ENCODE measurements at regions not wholly inside any gene's neighbourhood (a gene's known extent, or its start where the extent isn't known, plus 50 kb on each side); places are given as distances from the start of the nearest gene placed in this dataset.

GRCh38 chr2:78963881-78964280 is 61.6 kb upstream of the REG3G start:
- Histone ChIP-seq H3K36me3 (ENCODE audit: low read depth) (no peaks in the 10 kb centered on the region), H3K27me3 (ENCODE audit: insufficient read depth, poor library complexity, severe bottlenecking) (no peaks in the 10 kb centered on the region), H3K27ac (ENCODE audit: poor library complexity, severe bottlenecking) (no peak overlapping the region), H3K9me3 (ENCODE audit: severe bottlenecking) (no peaks in the 10 kb centered on the region), H3K4me1 (ENCODE audit: insufficient read depth, poor library complexity, severe bottlenecking) (no peaks in the 10 kb centered on the region), H3K4me3 (ENCODE audit: severe bottlenecking) (no peak overlapping the region)
- ATAC-seq (ENCODE audit: low read depth) (no peak), DNase-seq (ENCODE audit: low spot score) (no peak)
- TF ChIP-seq, protein P1, sequence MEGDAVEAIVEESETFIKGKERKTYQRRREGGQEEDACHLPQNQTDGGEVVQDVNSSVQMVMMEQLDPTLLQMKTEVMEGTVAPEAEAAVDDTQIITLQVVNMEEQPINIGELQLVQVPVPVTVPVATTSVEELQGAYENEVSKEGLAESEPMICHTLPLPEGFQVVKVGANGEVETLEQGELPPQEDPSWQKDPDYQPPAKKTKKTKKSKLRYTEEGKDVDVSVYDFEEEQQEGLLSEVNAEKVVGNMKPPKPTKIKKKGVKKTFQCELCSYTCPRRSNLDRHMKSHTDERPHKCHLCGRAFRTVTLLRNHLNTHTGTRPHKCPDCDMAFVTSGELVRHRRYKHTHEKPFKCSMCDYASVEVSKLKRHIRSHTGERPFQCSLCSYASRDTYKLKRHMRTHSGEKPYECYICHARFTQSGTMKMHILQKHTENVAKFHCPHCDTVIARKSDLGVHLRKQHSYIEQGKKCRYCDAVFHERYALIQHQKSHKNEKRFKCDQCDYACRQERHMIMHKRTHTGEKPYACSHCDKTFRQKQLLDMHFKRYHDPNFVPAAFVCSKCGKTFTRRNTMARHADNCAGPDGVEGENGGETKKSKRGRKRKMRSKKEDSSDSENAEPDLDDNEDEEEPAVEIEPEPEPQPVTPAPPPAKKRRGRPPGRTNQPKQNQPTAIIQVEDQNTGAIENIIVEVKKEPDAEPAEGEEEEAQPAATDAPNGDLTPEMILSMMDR (IDR thresholded peaks at IDR 0.05; ENCODE audit: poor library complexity, severe bottlenecking), result no peak

GRCh38 chr2:78967294-78967693 is 58.2 kb upstream of the REG3G start:
- no peaks in the 10 kb centered on the region for H3K9me3 ChIP-seq (ENCODE audit: severe bottlenecking)
- H3K4me1 ChIP-seq (ENCODE audit: insufficient read depth, poor library complexity, severe bottlenecking), result no peaks in the 10 kb centered on the region
- no peak for DNase-seq (ENCODE audit: low spot score)
- H3K27me3 ChIP-seq (ENCODE audit: insufficient read depth, poor library complexity, severe bottlenecking), result no peaks in the 10 kb centered on the region
- H3K36me3 ChIP-seq (ENCODE audit: low read depth), result no peaks in the 10 kb centered on the region
- H3K4me3 ChIP-seq (ENCODE audit: severe bottlenecking), result no peak overlapping the region
- TF ChIP-seq, protein P1 (IDR thresholded peaks at IDR 0.05; ENCODE audit: poor library complexity, severe bottlenecking), result no peak
- no peak for ATAC-seq (ENCODE audit: low read depth)
- no peak overlapping the region for H3K27ac ChIP-seq (ENCODE audit: poor library complexity, severe bottlenecking)

- Histone ChIP-seq H3K27ac (ENCODE audit: poor library complexity, severe bottlenecking) (no peak overlapping the region), H3K9me3 (ENCODE audit: severe bottlenecking) (no peaks in the 10 kb centered on the region), H3K36me3 (ENCODE audit: low read depth) (no peaks in the 10 kb centered on the region), H3K27me3 (ENCODE audit: insufficient read depth, poor library complexity, severe bottlenecking) (no peaks in the 10 kb centered on the region), H3K4me1 (ENCODE audit: insufficient read depth, poor library complexity, severe bottlenecking) (no peaks in the 10 kb centered on the region), H3K4me3 (ENCODE audit: severe bottlenecking) (no peak overlapping the region)
- ATAC-seq (ENCODE audit: low read depth) (no peak), DNase-seq (ENCODE audit: low spot score) (no peak)
- TF ChIP-seq, protein P1 (IDR thresholded peaks at IDR 0.05; ENCODE audit: poor library complexity, severe bottlenecking), result no peak
These were observed 51.9 kb upstream of the REG3G start for GRCh38 chr2:78973630-78974029.
